IMR-90 (cell line): ENCODE measurements at regions not wholly inside any gene's neighbourhood (a gene's known extent, or its start where the extent isn't known, plus 50 kb on each side); places are given as distances from the start of the nearest gene placed in this dataset.

Source experiments
- ATAC-seq: fragments of 200-7000 bp; cut with Tn5 transposase; 2 replicates; pipeline ENCODE4 v1.9.1; 2020; ENCODE audit warnings: low read depth, mild to moderate bottlenecking, moderate library complexity
- BruUV-seq: library from RNA; stranded (reverse); fragments of 400-500 nt; replicated peaks from 2 replicates; lab custom pipeline; 2021; lab: Mats Ljungman, UMichigan
- CTCF ChIA-PET: fragments of 300-600 bp; formaldehyde crosslinking; extraction: SDS; loops from one replicate; lab custom pipeline; 2021; ENCODE audit warnings: antibody characterized with exemption; lab: Yijun Ruan, JAX
- POLR2A ChIA-PET: fragments of 300-600 bp; sonication (Branson Sonifier 250); formaldehyde crosslinking; loops from one replicate; lab custom pipeline; 2022; ENCODE audit warnings: antibody characterized with exemption; ENCODE audit not compliant: unreplicated experiment; lab: Charles Lee
- DNase-seq: peaks from one replicate; pipeline ENCODE4 v3.0.0; 2013
- H2AFZ ChIP-seq: replicated peaks from 2 replicates; pipeline ENCODE3; 2013; ENCODE audit warnings: low read length, mild to moderate bottlenecking; ENCODE audit not compliant: poor library complexity
- H2AK5ac ChIP-seq: 2 replicates; pipeline ENCODE4 v1.6.1; 2013; ENCODE audit warnings: low read depth, low read length, inconsistent platforms
- H2AK9ac ChIP-seq: replicated peaks from 2 replicates; pipeline ENCODE3; 2013; ENCODE audit warnings: mild to moderate bottlenecking, low read depth, low read length, moderate library complexity; ENCODE audit not compliant: poor library complexity
- H2BK120ac ChIP-seq: 2 replicates; pipeline ENCODE4 v1.6.1; 2013; ENCODE audit warnings: low read depth, low read length, inconsistent platforms
- H2BK15ac ChIP-seq: 3 replicates; pipeline ENCODE4 v1.6.1; 2013; ENCODE audit warnings: low read depth, low read length, inconsistent platforms
- H2BK20ac ChIP-seq: 2 replicates; pipeline ENCODE4 v1.6.1; 2013; ENCODE audit warnings: low read depth, mild to moderate bottlenecking, inconsistent platforms, low read length, moderate library complexity
- H2BK5ac ChIP-seq: 2 replicates; pipeline ENCODE4 v1.6.1; 2013; ENCODE audit warnings: mild to moderate bottlenecking, low read depth, low read length, inconsistent platforms; ENCODE audit not compliant: poor library complexity, severe bottlenecking
- H3K14ac ChIP-seq: replicated peaks from 2 replicates; pipeline ENCODE4 v1.6.1; 2013; ENCODE audit warnings: low read depth, low read length, inconsistent platforms
- H3K18ac ChIP-seq: 2 replicates; pipeline ENCODE4 v1.6.1; 2013; ENCODE audit warnings: low read depth, low read length, control low read depth
- H3K23ac ChIP-seq: 2 replicates; pipeline ENCODE4 v1.6.1; 2013; ENCODE audit warnings: low read depth, low read length, inconsistent platforms
- H3K27ac ChIP-seq: 2 replicates; pipeline ENCODE4 v1.5.1; 2013; ENCODE audit warnings: mild to moderate bottlenecking, control low read depth, low read length; ENCODE audit not compliant: insufficient read depth
- H3K27me3 ChIP-seq: 2 replicates; pipeline ENCODE4 v1.6.1; 2013; ENCODE audit warnings: low read length; ENCODE audit not compliant: control insufficient read depth, insufficient read depth
- H3K36me3 ChIP-seq: 2 replicates; pipeline ENCODE4 v1.6.1; 2013; ENCODE audit warnings: low read length, mixed read lengths; ENCODE audit not compliant: control insufficient read depth, insufficient read depth
- H3K4ac ChIP-seq: 2 replicates; pipeline ENCODE4 v1.6.1; 2013; ENCODE audit warnings: low read depth, low read length, inconsistent platforms
- H3K4me1 ChIP-seq: 2 replicates; pipeline ENCODE4 v1.6.1; 2013; ENCODE audit warnings: low read length, mixed read lengths; ENCODE audit not compliant: control insufficient read depth, insufficient read depth
- H3K4me2 ChIP-seq: 2 replicates; pipeline ENCODE4 v1.6.1; 2013; ENCODE audit warnings: low read depth, mild to moderate bottlenecking, control low read depth, low read length, moderate library complexity
- H3K4me3 ChIP-seq: 2 replicates; pipeline ENCODE4 v1.5.1; 2013; ENCODE audit warnings: low read depth, mild to moderate bottlenecking, control low read depth, low read length, moderate library complexity; ENCODE audit not compliant: insufficient read depth
- H3K56ac ChIP-seq: 2 replicates; pipeline ENCODE4 v1.6.1; 2013; ENCODE audit warnings: low read length, inconsistent platforms; ENCODE audit not compliant: insufficient read depth; ENCODE audit errors: extremely low read depth
- H3K79me1 ChIP-seq, 2 experiments: 2 replicates each; pipeline ENCODE4 v1.6.1; 2013; ENCODE audit warnings: low read length in 2 of 2, inconsistent platforms in 1 of 2, low read depth in 1 of 2
- H3K9ac ChIP-seq: 2 replicates; pipeline ENCODE4 v1.6.1; 2013; ENCODE audit warnings: low read depth, low read length, control low read depth
- H3K9me1 ChIP-seq: 2 replicates; pipeline ENCODE4 v1.6.1; 2013; ENCODE audit warnings: low read length, inconsistent platforms; ENCODE audit not compliant: insufficient read depth
- H3K9me3 ChIP-seq: 2 replicates; pipeline ENCODE4 v1.6.1; 2013; ENCODE audit warnings: low read length; ENCODE audit not compliant: control insufficient read depth, insufficient read depth
- H4K20me1 ChIP-seq: 2 replicates; pipeline ENCODE4 v1.6.1; 2013; ENCODE audit warnings: low read length, inconsistent platforms; ENCODE audit not compliant: insufficient read depth
- H4K5ac ChIP-seq: 2 replicates; pipeline ENCODE4 v1.6.1; 2013; ENCODE audit warnings: mild to moderate bottlenecking, low read depth, low read length, control low read depth
- H4K8ac ChIP-seq, 2 experiments: 2 replicates each; pipeline ENCODE4 v1.6.1; 2013; ENCODE audit warnings: low read depth in 2 of 2, low read length in 2 of 2, control low read depth in 1 of 2, inconsistent platforms in 1 of 2
- H4K91ac ChIP-seq: 2 replicates; pipeline ENCODE4 v1.6.1; 2013; ENCODE audit warnings: low read depth, low read length, inconsistent platforms; ENCODE audit not compliant: insufficient read depth
- CHD1 ChIP-seq: IDR thresholded peaks from 2 replicates; pipeline ENCODE4 v1.6.1; 2012; ENCODE audit warnings: low read depth, low read length, improper control_type of control experiment
- FOS ChIP-seq: fragments of 150-350 bp; IDR thresholded peaks from 2 replicates; pipeline ENCODE4 v1.6.1; 2016; ENCODE audit warnings: low read depth, low read length
- MAZ ChIP-seq: IDR thresholded peaks from 2 replicates; pipeline ENCODE4 v1.6.1; 2012; ENCODE audit warnings: low read depth, mild to moderate bottlenecking, low read length, improper control_type of control experiment, moderate library complexity, borderline replicate concordance
- POLR2A ChIP-seq: IDR thresholded peaks from 2 replicates; pipeline ENCODE4 v1.6.1; 2012; ENCODE audit warnings: mild to moderate bottlenecking, low read depth, low read length
- RFX5 ChIP-seq: IDR thresholded peaks from 2 replicates; pipeline ENCODE4 v1.8.0; 2012; ENCODE audit warnings: low read depth, mild to moderate bottlenecking, low read length, moderate library complexity
- WGBS, 2 experiments: methylation state at CpG; one replicate each; pipeline versions ENCODE4 v1.1.5 to v1.1.7; 2013; ENCODE audit warnings: missing lambda C conversion rate in 2 of 2; ENCODE audit not compliant: insufficient read length in 1 of 2; ENCODE audit errors: extremely low coverage in 2 of 2; 5-methylcytosine and 5-hydroxymethylcytosine counted together
- dilution Hi-C: fragments of 300-500 bp; cut with HindIII; formaldehyde crosslinking; loops from one replicate; pipeline ENCODE4 v1.14.3; 2018; ENCODE audit warnings: low sequenced_read_pairs; ENCODE audit not compliant: unreplicated experiment
- in situ Hi-C: fragments of 300-500 bp; cut with MboI; formaldehyde crosslinking; loops from 3 replicates; pipeline ENCODE4 v1.14.3; 2019; ENCODE audit warnings: low sequenced_read_pairs, inconsistent platforms, mixed read lengths
- intact Hi-C: fragments of 100-400 bp; cut with micrococcal nuclease; formaldehyde crosslinking; loops from 2 replicates; pipeline ENCODE4 v1.10.0; 2022
- TF ChIP-seq, protein P1 (sequence below): conservative IDR thresholded peaks from 2 replicates; pipeline ENCODE4 v1.5.1; 2012; ENCODE audit warnings: mild to moderate bottlenecking, low read depth, low read length, improper control_type of control experiment

DNA sequence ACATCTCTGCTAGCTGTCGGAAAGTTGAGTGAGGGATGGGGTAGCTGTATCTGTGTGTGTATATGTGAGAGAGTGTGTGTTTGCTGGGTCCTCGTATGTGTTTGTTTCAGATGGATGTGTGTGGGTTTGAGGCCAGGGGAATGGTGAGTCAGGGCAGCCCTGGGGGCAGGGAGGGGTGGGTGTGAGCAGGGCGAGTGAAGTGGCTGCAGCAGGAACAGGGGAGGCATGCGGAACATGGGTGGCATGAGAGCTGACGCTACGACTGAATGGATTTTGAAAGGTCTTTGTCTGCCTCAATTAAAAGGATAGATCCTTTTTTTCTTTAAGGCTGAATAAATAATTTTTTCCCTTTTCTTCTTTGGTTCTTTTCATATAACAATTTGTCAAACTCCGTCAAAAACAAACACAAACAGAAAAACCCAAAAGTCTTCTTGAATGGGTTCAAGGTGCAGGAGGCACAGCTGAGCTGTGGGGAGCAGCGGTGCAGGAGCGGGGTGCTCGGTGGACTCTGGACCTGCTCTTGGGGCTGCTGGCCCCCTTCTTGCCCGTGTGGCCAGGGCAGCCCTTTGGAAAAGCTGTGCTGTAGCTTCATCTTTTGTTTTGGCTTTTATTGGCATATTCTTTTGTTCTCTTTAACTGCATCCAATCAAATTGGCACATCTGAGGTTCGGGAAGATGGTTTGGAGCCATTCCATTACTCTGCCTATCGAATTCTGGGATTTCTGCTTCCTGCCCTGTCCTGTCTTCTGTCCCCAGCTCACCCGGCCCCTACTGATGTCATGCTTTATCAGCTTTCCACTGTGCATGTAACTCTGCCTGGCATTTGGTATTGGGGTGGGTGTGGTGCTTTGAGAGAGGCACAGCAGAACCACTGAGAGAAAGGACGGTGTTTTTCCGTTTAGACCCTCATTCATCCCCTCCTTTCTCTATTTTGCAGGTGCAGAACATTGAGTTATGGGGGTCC lies 80.1 kb downstream of the ADAMTS15 start:
- dilution Hi-C loops, result no loop called here
- TF ChIP-seq POLR2A (no peak), RFX5 (no peak), FOS (0 out of 2 replicates have a peak, but pooled peaks have one; percentile 15), CHD1 (no peak), MAZ (peak; percentile 41; the same call in 1 of the 2 replicates)
- TF ChIP-seq, protein P1, sequence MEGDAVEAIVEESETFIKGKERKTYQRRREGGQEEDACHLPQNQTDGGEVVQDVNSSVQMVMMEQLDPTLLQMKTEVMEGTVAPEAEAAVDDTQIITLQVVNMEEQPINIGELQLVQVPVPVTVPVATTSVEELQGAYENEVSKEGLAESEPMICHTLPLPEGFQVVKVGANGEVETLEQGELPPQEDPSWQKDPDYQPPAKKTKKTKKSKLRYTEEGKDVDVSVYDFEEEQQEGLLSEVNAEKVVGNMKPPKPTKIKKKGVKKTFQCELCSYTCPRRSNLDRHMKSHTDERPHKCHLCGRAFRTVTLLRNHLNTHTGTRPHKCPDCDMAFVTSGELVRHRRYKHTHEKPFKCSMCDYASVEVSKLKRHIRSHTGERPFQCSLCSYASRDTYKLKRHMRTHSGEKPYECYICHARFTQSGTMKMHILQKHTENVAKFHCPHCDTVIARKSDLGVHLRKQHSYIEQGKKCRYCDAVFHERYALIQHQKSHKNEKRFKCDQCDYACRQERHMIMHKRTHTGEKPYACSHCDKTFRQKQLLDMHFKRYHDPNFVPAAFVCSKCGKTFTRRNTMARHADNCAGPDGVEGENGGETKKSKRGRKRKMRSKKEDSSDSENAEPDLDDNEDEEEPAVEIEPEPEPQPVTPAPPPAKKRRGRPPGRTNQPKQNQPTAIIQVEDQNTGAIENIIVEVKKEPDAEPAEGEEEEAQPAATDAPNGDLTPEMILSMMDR, result no peak
- peak overlapping the region; percentile 67 for H3K14ac ChIP-seq

More for the DNA sequence above, 80.1 kb downstream of the ADAMTS15 start:
- DNase-seq (peak; percentile 44), ATAC-seq (peak; percentile 54)
- H3K79me1 ChIP-seq, result no peaks in the 10 kb centered on the region
- no TSS peak for BruUV-seq
- no peaks in the 10 kb centered on the region for H4K20me1 ChIP-seq
- H3K23ac ChIP-seq, result no peak overlapping the region
- peak overlapping the region; percentile 19 for H3K18ac ChIP-seq
- peak overlapping the region; percentile 60 for H2AK9ac ChIP-seq
- ChIA-PET POLR2A (no interaction called here), CTCF (no interaction called here)
- peaks cover 15% of the 10 kb centered on the region for H3K4me1 ChIP-seq
- intact Hi-C loops, result no loop called here
- H3K4ac ChIP-seq, result peak overlapping the region; percentile 71
- H3K4me3 ChIP-seq, result no peak overlapping the region
- H2BK15ac ChIP-seq, result peak overlapping the region; percentile 85; the same call in 2 of the 3 replicates
- no peaks in the 10 kb centered on the region for H3K9me3 ChIP-seq
- H3K27me3 ChIP-seq, result no peaks in the 10 kb centered on the region
- 51% methylated on average over 3 of the region's 16 CpGs; no CpG with 5 or more reads in 1 of the 2 experiments for WGBS, 2 experiments
- H3K36me3 ChIP-seq, result no peaks in the 10 kb centered on the region
- H4K5ac ChIP-seq, result peak overlapping the region; percentile 5
- H2AK5ac ChIP-seq, result peak overlapping the region; percentile 9; the same call in 1 of the 2 replicates
- H3K4me2 ChIP-seq, result no peak overlapping the region
- peak overlapping the region in 1 of 2 experiments; percentile 29; a peak in 1 of 4 replicates for H4K8ac ChIP-seq
- peaks cover 4% of the 10 kb centered on the region; the same call in 1 of the 2 replicates for H3K9me1 ChIP-seq
- no peak overlapping the region for H3K56ac ChIP-seq
- H4K91ac ChIP-seq, result peak overlapping the region; percentile 82
- no peak overlapping the region for H3K9ac ChIP-seq
- peak overlapping the region; percentile 72 for H2BK120ac ChIP-seq
- in situ Hi-C loops, result no loop called here
- no peak overlapping the region for H2BK5ac ChIP-seq
- H2AFZ ChIP-seq, result peak overlapping the region; percentile 44
- H2BK20ac ChIP-seq, result peak overlapping the region; percentile 75
- no peak overlapping the region for H3K27ac ChIP-seq
